ENCODE measurements at regions not wholly inside any gene's neighbourhood (a gene's known extent, or its start where the extent isn't known, plus 50 kb on each side); places are given as distances from the start of the nearest gene placed in this dataset.

GRCh38 chr13:42418184-42418583 lies 146.2 kb downstream of the AKAP11 start:
- no peak overlapping the region for H3K4me3 Mint-ChIP-seq
- no peaks in the 10 kb centered on the region for H4K20me1 ChIP-seq (ENCODE audit: low read depth)
- H3K36me3 Mint-ChIP-seq, result no peaks in the 10 kb centered on the region
- H3F3A ChIP-seq (ENCODE audit: low read depth), result no peaks in the 10 kb centered on the region
- H3K9ac ChIP-seq, result no peak overlapping the region
- no peak overlapping the region for H3K27ac Mint-ChIP-seq
- H2AFZ ChIP-seq (replicated peaks), result no peak overlapping the region
- no peaks in the 10 kb centered on the region for H3K9me3 Mint-ChIP-seq
- no peaks in the 10 kb centered on the region for H3K4me1 ChIP-seq
- no peak overlapping the region for H3K4me2 ChIP-seq
- H3K4me1 Mint-ChIP-seq, result no peaks in the 10 kb centered on the region
- no peak overlapping the region for H3K4me3 ChIP-seq
- H3K9me3 ChIP-seq (ENCODE audit: low read depth), result no peaks in the 10 kb centered on the region
- H3K79me2 ChIP-seq (ENCODE audit: low read depth), result no peaks in the 10 kb centered on the region
- no peak for DNase-seq (ENCODE audit: low spot score)
- H3K36me3 ChIP-seq, result no peaks in the 10 kb centered on the region
- H3K27me3 ChIP-seq, result no peaks in the 10 kb centered on the region
- TF ChIP-seq CTCF (IDR thresholded peaks at IDR 0.05) (no peak), EZH2phosphoT487 (IDR thresholded peaks at IDR 0.05) (no peak), EZH2 (IDR thresholded peaks at IDR 0.05) (no peak)
- H3K27me3 Mint-ChIP-seq (ENCODE audit: insufficient read depth, low read depth), result peaks cover 5% of the 10 kb centered on the region
- H3K27ac ChIP-seq, result no peak overlapping the region

- Mint-ChIP-seq H3K36me3 (no peaks in the 10 kb centered on the region), H3K27me3 (ENCODE audit: insufficient read depth, low read depth) (no peaks in the 10 kb centered on the region), H3K4me3 (no peak overlapping the region), H3K27ac (no peak overlapping the region), H3K9me3 (peaks cover 9% of the 10 kb centered on the region), H3K4me1 (no peaks in the 10 kb centered on the region)
- Histone ChIP-seq H3F3A (ENCODE audit: low read depth) (no peaks in the 10 kb centered on the region), H4K20me1 (ENCODE audit: low read depth) (no peaks in the 10 kb centered on the region), H3K4me1 (no peaks in the 10 kb centered on the region), H3K9ac (no peak overlapping the region), H3K27me3 (no peaks in the 10 kb centered on the region), H3K36me3 (no peaks in the 10 kb centered on the region), H3K4me2 (no peak overlapping the region), H2AFZ (replicated peaks) (no peak overlapping the region), H3K4me3 (no peak overlapping the region), H3K79me2 (ENCODE audit: low read depth) (no peaks in the 10 kb centered on the region), H3K27ac (no peak overlapping the region), H3K9me3 (ENCODE audit: low read depth) (peaks cover 11% of the 10 kb centered on the region)
- TF ChIP-seq CTCF (IDR thresholded peaks at IDR 0.05) (no peak), EZH2 (IDR thresholded peaks at IDR 0.05) (no peak), EZH2phosphoT487 (IDR thresholded peaks at IDR 0.05) (no peak)
- DNase-seq (ENCODE audit: low spot score), result no peak
These were observed 148.4 kb downstream of the AKAP11 start for GRCh38 chr13:42420304-42420703.

GRCh38 chr13:42422681-42423080 lies 150.7 kb downstream of the AKAP11 start:
- H3K4me1 Mint-ChIP-seq, result no peaks in the 10 kb centered on the region
- H3K27ac Mint-ChIP-seq, result no peak overlapping the region
- H3K27me3 Mint-ChIP-seq (ENCODE audit: insufficient read depth, low read depth), result no peaks in the 10 kb centered on the region

More at GRCh38 chr13:42422681-42423080, 150.7 kb downstream of the AKAP11 start:
- H3K9ac ChIP-seq, result no peak overlapping the region
- no peak for DNase-seq (ENCODE audit: low spot score)
- Mint-ChIP-seq H3K9me3 (peaks cover 9% of the 10 kb centered on the region), H3K4me3 (no peak overlapping the region), H3K36me3 (no peaks in the 10 kb centered on the region)
- TF ChIP-seq CTCF (IDR thresholded peaks at IDR 0.05) (no peak), EZH2 (IDR thresholded peaks at IDR 0.05) (no peak), EZH2phosphoT487 (IDR thresholded peaks at IDR 0.05) (no peak)
- no peak overlapping the region for H3K4me2 ChIP-seq
- no peak overlapping the region for H3K27ac ChIP-seq
- H3K9me3 ChIP-seq (ENCODE audit: low read depth), result peaks cover 11% of the 10 kb centered on the region
- H3F3A ChIP-seq (ENCODE audit: low read depth), result no peaks in the 10 kb centered on the region
- no peak overlapping the region for H3K4me3 ChIP-seq
- no peaks in the 10 kb centered on the region for H3K4me1 ChIP-seq
- no peaks in the 10 kb centered on the region for H3K27me3 ChIP-seq
- no peaks in the 10 kb centered on the region for H4K20me1 ChIP-seq (ENCODE audit: low read depth)
- no peak overlapping the region for H2AFZ ChIP-seq (replicated peaks)
- no peaks in the 10 kb centered on the region for H3K79me2 ChIP-seq (ENCODE audit: low read depth)
- no peaks in the 10 kb centered on the region for H3K36me3 ChIP-seq
